GM18909 (cell line): ENCODE measurements at regions not wholly inside any gene's neighbourhood (a gene's known extent, or its start where the extent isn't known, plus 50 kb on each side); places are given as distances from the start of the nearest gene placed in this dataset.

ENCODE experiments used
- ATAC-seq: cut with Tn5 transposase; IDR thresholded peaks from one replicate; pipeline ENCODE4 v1.9.1; 2021; ENCODE audit warnings: mild to moderate bottlenecking; ENCODE audit not compliant: unreplicated experiment, poor library complexity

DNA sequence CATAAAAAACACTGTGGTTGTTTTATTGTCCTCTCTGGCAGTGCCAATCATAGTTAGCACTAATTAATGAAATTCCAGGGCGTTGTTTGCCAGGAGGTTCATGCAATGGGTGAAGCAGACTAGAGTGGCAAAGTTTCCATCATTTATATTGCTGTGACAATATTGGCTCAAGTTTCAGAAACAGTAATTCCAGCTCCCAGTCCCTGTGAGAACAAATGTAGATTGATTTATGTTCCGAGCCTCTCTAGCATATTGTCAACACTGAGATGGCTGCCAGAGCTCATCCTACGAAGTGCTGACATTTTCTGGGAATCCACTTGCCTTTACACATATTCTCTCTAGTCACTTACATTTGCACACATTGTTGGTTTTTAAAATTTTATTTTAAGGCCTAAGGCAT is 440.0 kb upstream of the IGFBP7 start:
- no peak for ATAC-seq

DNA sequence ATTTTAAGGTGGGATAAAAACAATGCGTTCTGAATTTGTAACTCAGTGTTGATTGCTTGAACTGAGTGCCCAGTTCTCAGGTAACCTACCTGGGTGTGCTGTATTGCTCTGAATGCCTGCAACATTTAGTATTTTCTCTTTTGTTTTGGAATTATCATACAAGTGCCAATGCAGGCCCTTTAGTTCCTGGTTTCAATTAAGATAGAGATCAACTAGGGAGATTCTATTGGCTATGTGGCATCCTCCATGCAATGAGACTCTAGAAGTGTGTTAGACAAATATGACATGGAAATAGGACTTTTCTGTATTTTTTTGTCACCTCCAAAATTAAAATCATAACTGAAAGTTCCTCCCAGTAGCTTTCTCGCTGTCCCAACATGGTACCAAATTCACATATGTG is 438.7 kb upstream of the IGFBP7 start:
- ATAC-seq = no peak

DNA sequence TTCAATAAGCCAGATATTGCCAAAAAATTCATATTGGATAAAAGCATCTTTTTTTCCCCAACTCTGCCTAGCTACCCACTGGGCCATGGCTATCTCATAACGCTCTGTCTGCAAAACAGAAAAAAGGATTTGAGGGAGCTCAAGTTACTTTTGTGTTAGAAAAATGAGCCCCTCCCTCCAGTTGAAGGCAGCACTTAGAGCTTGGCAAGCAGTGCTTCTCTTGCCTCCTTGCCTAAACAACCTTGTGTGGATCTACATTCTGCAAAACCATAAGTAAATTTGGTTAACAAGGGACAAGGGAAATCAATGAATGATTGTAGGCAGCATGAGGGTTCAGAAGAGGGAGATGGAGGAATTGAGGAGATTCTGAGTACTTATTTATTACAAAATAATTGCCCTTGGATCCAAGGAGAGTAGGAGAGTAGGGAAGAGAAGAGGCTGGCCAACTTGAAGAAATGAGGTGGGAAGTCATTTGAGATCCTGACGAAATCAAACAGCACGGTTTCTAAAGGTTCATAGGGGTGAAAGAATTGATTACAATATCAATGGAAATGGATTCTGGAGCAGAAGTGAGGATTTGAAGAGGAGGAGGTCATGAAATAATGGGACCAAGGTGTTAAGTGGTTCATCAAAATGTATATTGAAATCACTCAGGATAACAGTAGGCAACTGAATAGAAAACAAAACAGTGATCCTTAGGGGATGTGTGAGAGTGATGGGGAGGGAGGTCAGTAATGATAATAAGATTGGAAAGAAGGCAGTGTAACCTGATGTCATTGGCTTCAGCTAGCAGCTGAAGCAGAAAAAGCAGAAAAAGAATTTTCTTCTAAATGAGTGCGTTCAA is 434.8 kb upstream of the IGFBP7 start:
- ATAC-seq = no peak

DNA sequence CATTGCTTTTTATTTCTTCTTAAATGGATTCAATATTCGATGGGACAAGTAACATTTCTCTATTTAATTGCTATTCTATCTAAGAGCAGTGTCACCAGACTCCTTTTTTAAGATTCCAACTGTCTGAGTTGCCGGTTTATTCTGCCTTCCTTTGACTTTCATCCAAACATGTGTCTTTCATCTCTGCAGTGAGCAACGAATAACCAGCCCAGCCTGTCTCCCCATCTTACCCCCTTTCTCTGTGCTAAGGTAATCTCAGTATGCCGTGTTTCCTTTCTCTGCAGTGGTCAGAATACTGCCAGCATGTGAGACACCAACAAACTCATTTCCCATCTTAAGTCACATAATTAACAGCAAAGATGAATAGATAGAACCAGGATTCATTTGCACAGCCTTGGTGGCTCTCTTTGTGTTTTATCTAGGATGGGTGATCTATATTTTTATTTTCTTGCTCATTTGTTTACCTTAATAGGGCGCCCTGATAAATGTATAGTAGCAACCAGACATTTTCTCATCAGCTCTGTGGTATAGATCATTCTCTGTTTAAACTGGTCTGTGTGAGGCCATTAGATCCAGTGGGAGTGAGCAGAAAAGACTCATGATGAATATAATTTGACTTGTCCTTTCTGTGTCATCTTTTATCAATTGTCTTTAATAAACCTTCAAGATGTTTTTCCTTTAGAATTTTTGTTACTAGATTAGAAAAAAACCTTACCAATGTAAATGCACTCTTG is 394.8 kb upstream of the IGFBP7 start:
- no peak for ATAC-seq

DNA sequence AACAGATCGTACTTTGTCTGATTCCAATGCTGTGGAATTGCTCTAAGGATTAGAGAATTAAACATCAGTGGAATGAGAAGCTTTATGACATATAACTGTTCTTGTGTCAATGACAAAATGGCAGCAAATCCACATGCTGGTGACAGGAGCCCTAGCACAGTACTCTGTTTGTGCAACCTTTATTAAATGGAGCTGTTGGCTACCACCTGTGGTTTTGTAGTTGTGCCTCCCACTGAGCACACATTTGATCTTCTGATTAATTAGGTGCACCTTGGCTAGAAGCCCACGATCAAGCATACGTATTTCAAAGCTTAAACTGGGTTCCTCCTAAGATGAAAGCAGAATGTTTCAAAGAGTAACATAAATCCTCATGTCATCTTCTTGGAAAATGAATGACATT is 394.0 kb upstream of the IGFBP7 start:
- ATAC-seq = no peak

DNA sequence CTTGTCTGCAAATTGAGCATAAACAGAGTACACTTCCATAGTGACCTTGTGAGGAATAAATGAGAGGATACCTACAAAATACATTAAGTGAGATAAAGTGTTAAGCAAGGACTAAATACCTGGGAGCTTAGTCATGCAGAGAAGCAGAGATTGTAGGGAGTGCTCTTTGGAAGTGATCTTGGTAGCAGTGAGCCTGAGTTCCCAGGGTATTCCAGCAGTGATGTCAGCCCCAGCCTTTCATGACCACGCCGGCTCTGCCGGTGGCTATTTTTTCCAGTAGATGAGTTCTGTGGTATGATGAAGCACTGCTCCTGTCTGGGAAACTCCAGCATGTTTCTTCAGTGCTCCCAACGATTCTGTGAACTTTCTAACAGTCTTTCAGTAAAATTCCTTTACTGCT is 391.5 kb upstream of the IGFBP7 start:
- ATAC-seq = no peak

DNA sequence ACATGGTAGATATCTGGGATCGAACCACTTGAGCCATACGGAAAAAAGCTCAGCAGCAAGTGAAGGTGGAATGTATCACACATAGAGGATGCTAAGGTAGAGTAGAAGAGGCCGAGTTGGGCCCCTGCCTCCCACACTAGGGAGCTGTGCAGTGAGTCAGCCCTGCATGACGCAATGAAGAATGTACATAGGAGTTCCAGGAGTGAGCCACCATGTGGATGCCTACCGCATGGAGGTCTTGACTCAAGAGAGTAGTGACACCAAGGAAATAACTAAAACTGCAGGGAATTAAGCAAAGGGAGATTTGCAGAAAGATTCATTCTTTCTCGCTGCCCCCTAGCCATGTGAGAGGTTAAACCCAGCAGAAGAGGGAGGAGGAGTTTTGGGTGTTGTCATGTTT is 389.6 kb upstream of the IGFBP7 start:
- no peak for ATAC-seq

DNA sequence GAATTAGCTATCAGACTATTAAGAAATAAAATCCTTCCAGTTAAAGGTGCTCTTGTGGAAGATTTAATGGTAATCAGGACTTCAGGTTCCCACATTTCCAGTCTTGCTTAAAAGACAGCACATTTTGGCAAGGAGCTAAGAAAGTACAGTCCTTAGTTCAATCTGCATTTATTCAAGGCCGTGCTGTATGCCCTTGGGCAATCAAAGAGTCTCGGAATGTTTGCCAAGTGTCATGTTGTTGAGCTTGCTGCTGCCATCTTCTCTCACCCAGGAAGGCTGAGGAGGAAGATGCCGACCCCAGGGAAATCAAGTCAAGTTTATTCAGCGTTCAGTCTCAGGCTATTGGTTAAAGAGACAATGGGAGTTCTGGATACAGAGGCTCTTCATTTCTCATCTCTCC is 388.1 kb upstream of the IGFBP7 start:
- ATAC-seq = no peak

DNA sequence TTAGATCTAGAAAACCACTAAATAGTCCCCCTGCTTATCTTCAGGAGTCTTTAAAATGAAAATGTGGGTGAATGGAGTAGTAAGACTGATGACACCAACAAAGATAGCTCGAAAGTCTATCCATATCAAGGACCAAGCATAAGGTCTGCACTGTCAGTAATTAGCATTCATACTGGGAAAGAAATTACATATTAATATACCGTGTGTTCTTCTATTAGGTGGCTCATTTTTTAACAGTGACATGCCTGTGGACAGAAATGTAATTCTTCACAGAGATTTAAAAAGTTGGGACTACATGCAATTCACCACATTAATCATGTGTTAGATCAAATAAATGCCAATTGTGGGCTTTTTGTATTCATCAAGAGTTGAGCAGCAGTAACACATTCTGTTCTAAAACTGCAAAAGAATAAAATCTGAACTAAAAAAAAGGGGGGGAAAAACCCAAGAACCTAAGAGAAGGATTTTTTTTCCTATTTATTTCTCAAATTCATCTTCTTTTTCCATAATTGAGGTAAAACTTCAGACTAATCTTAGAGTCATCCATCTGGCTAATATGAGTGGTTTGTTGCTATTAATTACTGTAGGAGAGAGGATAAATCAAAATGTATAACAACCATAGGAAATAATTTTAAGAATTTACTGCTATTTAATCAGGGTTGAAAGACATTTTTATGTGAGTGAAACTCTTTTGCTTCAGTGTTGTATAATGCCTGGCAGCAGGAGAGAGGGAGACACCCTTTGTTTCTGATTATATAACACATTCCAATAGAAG is 386.7 kb upstream of the IGFBP7 start:
- no peak for ATAC-seq

DNA sequence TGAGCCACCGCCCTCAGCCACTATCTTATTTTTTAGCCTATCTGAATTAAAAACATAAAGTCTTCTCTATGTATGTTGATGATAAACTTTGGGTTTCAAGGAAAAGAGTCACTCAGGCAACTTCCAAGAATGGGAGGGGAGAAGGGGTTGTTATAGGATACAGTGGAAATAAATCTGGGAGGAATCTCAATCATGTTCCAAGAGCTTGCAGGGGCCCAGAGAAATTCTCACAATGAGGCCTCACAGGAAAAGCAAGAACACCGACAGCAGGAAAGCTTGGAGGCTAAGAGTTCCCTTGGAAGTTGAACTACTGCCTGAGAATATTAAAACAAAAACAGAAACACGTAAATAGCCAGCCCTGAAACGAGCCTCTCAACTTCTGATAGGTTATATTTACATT is 384.6 kb upstream of the IGFBP7 start:
- no peak for ATAC-seq

DNA sequence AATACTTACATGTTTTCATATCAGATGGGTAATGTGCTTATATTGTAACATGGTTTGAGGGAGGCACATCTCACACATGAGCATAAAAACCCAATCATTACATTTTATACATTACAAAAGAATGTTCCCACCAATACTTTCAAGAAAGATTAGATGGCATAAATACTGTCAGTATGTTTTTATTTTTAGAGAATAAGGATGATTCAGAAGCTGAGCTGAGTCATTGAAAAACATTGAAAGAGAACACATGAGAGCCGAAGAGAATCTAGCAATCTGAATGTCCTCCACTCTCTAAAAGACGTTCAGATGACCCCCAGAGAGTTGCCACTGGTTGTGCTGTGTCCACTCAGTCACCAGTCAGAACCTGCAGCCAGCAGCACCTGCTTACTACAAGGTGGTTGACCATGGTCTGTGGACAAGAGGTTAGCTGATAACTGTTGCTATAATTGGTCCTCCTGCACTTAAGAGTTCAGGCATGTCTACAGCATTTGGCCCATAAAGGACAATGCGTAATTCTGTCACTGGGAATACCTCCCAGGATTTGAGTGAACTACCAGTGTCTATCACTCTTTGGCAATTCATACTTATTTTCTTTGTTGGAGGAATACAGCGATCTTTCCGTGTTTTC is 382.2 kb upstream of the IGFBP7 start:
- no peak for ATAC-seq

DNA sequence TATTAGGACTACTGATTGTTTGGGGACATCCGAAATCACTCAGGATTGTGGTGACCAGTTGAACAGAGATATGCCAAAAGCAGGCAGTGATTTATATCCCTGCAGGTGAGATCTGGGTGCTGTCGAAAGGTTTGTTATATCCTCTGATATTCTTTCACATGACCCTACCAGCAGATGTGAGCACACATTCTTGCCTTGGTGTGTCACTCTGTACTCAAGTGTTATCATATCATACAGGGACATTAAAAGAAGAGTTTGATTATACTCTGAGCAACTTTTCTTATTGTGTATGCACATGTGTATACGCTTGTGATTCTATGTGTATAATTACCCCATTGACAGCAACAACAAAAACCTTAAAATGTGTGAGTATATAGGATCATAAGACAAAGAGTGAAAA is 381.2 kb upstream of the IGFBP7 start:
- ATAC-seq = no peak

DNA sequence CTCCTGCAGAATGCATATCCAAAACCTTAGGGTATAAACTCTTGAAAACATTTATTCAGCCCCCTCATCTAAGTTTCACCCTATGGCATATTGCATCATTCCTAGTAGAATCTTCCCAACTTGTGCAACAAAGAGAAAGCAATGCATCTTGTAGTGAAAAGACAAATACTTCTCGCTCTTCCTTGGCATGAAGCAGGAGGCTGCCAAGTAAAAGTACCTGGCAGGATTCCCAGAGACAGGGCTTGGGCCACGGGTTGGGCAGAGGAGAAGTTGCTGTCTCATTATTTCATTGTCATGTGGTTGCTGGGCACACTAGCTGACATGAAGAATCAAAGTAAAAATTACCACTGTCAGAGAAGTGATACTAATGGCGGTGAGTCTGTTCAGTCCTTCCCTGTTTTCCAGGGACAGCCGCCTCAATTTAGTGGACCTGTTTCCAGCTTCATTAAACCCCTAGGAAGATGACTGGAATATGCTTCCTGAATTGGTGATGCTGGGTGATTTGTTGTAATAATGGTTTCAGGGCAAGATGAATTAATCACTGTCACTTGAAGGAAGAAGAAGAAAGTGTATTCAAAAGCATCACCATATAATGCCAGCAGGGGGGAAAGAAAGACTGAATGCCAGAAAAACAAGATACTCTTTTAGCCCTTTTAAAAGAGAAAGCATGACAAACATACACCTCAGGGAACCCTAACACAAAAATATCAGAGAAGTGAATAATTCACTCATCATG is 380.5 kb upstream of the IGFBP7 start:
- no peak for ATAC-seq

DNA sequence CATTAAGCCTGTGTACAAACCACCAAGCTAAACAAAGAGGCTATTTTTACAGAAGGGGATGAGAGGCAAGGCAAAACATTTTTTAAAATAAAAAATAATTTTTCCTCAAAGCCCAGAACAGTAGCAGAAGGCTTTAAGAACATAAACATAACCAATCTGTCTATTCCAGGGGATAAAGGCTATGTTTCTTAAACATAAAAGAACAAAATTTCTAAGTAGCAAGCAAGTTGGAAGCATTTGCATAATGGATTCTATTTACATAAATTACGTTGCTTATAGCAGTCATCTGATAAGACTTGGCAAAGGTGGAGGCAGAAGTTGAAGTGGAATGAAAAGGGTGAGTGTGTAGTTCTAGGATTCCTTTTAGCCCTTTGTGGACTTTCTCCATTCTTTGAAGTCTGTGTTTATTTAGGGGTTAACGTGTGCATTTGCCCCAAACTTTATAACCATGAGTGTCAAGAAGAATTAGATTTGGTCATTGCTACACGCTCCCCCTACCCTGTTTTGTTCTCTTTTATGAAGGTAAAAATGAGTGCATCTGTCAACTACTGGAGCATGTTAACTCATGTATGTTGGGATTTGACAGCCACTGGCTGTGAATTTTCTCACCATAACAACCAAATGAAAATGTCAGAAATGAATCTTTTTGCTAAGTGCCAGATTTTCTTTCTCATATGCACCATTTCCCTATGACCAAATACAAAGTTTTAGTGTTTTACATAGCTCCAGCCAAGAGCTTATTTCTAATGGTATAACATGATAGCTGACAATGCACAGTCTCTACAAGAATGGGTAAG is 378.4 kb upstream of the IGFBP7 start:
- no peak for ATAC-seq

DNA sequence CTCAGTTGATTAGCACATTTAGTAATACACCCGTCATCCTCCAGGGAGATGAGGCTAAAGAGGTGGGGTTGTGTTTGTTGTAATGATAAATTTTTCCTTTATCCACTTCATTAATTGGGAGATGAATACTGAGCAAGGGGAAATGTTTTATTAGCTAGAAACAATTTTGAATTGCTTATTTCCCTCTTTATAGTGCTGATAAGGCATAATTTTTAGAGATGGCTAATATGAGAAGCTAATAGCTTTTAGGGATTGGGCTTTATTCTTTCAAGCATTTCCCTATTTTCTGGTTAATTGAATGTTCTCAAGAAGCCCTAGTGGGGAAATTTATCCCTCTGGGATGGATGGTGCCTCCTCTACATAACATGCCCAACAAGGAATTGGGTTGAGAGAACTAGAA is 365.2 kb upstream of the IGFBP7 start:
- no peak for ATAC-seq

DNA sequence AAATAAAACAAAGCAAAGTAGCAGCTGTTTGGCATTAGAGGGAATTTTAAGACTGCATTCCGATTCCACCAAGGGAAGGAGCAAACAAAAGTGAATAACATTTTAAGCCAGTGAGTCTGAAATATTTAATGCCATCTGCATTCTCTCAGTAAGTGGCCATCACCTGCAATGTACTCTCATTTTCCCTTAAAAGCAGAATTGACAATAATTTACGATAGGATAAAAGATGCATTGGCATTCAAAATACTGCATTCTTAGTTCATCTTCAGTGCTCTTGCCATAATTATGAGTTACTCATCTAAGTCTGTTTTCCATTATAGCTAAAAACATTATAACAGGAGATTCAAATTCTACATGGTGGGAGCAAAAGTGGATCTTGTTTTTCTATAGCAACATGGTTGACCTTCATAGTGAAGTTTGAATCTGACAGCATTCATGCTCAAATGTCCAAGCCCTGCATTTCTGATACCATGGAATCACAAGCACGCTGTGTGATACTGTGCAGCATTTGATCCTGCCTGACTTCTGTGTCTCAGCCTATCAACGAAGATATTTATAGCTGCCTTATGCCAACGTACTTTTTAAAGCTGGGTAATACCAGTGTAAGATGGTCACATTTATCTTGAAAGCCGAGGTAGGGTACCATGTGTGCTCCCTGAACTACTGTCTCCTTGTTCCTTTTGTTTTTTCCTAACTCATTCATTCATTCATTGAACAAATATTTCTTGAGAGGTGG is 355.3 kb upstream of the IGFBP7 start:
- ATAC-seq = no peak

DNA sequence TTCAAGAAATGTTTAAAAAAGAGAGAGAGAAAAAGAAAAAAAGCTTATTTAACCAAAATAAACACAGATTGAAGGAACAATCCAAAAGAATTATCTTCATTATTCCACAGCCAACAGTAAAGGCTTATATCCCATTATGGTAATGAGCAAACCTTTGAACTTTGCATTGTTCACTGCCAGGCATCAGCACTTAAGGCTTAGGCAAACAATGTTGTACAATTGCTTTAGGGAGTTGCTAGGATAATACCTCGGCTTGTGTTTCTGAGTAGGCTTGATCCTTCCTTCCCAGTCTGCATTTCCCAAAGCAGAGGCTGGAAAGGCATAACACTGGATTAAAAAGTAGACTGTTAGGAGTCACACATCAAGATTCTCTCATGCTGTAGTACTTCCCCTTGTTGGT is 352.7 kb upstream of the IGFBP7 start:
- no peak for ATAC-seq

DNA sequence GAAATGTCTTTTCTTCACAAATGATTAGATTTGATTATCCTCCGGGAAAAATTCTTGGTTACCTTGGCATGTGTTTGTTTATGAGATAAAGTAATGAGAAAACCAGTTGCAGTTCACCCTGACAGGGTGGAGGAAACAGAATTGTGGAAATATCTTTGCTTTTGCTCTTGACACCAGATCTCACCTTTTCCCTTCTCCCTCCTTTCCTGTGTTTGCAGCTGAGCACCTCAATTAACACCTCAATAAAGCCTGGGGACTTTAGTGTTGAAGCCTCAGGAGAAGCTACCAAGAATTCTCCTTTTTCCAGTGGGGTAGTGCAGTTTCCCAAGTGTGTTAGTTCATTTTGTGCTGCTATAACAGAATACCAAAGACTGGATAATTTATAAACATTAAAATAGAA is 350.8 kb upstream of the IGFBP7 start:
- ATAC-seq = no peak

DNA sequence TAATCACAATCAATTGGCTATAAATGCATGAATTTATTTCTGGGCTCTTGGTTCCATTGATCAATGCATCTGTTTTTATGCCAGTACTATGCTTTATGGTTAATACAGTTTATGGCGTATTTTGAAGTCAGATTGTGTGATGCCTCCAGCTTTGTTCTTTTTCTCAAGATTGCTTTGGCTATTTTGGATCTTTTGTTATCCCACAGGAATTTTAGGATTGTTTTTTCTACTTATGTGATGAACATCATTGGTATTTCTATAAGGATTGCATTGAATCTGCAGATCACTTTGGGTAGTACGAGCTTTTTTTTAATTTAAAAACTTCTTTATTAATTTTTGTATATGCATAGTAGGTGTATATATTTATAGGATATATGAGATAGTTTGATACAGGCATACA is 338.7 kb upstream of the IGFBP7 start:
- no peak for ATAC-seq
